C4-2B (cell line): ENCODE measurements at regions not wholly inside any gene's neighbourhood (a gene's known extent, or its start where the extent isn't known, plus 50 kb on each side); places are given as distances from the start of the nearest gene placed in this dataset.

Experiments
- ZFX ChIP-seq: fragments of 450-650 bp; IDR thresholded peaks from 2 replicates; pipeline ENCODE4 v1.6.1; 2017
- TF ChIP-seq, protein P1 (sequence below): fragments of 450-650 bp; conservative IDR thresholded peaks from 2 replicates; pipeline ENCODE4 v1.5.1; 2017; ENCODE audit warnings: mild to moderate bottlenecking

DNA sequence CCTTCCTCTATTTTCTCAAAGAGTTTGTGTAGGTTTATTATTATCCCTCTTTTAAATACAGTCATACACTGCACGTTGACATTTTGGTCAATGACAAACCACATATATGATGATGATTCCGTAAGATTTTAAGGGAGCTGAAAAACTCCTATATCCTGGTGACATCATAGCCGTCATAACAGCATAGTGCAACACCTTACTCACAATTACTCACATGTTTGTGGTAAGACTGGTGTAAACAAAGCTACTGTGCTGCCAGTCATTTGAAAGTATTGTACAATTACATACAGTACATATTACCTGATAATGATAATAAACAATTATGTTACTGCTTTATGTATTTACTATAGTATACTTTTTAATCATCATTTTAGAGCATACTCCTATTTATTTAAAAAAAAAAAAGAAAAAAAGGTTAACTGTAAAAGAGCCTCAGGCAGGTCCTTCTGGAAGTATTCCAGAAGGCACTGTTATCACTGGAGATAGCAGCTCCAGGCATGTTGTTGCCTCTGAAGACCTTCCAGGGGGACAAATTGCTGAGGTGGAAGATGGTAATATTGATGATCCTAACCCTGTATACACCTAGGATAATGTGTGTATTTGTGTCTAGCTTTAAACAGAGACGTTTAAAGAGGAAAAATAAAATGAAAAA lies 123.3 kb upstream of the CDK1 start:
- TF ChIP-seq, protein P1, sequence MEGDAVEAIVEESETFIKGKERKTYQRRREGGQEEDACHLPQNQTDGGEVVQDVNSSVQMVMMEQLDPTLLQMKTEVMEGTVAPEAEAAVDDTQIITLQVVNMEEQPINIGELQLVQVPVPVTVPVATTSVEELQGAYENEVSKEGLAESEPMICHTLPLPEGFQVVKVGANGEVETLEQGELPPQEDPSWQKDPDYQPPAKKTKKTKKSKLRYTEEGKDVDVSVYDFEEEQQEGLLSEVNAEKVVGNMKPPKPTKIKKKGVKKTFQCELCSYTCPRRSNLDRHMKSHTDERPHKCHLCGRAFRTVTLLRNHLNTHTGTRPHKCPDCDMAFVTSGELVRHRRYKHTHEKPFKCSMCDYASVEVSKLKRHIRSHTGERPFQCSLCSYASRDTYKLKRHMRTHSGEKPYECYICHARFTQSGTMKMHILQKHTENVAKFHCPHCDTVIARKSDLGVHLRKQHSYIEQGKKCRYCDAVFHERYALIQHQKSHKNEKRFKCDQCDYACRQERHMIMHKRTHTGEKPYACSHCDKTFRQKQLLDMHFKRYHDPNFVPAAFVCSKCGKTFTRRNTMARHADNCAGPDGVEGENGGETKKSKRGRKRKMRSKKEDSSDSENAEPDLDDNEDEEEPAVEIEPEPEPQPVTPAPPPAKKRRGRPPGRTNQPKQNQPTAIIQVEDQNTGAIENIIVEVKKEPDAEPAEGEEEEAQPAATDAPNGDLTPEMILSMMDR: no peak
- TF ChIP-seq ZFX: no peak
